ENCODE measurements at regions not wholly inside any gene's neighbourhood (a gene's known extent, or its start where the extent isn't known, plus 50 kb on each side); places are given as distances from the start of the nearest gene placed in this dataset.

DNA sequence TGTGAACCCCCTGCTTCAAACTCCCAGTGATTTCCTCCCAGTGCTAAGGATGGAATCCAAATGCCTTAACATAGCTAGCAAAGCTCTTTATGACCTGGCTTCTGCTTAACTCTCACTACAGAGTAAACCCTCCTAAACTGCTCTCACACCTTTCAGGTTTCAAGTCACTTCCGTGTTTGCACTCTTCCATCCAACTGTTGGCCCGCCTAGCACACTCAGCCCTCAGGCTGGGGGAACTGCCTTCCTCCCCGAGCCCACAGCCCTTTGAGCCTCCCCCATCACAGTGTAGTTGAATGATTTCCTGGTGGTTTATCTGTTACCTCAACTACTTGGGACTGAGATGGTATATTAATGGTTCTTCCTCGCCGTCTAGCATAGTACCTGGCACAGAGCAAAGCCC, 342.5 kb downstream of the NPIPA8 start:
- TF ChIP-seq, protein P1, sequence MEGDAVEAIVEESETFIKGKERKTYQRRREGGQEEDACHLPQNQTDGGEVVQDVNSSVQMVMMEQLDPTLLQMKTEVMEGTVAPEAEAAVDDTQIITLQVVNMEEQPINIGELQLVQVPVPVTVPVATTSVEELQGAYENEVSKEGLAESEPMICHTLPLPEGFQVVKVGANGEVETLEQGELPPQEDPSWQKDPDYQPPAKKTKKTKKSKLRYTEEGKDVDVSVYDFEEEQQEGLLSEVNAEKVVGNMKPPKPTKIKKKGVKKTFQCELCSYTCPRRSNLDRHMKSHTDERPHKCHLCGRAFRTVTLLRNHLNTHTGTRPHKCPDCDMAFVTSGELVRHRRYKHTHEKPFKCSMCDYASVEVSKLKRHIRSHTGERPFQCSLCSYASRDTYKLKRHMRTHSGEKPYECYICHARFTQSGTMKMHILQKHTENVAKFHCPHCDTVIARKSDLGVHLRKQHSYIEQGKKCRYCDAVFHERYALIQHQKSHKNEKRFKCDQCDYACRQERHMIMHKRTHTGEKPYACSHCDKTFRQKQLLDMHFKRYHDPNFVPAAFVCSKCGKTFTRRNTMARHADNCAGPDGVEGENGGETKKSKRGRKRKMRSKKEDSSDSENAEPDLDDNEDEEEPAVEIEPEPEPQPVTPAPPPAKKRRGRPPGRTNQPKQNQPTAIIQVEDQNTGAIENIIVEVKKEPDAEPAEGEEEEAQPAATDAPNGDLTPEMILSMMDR (conservative IDR thresholded peaks at IDR 0.05; ENCODE audit: low read length): no peak
- TF ChIP-seq EZH2phosphoT487 (IDR thresholded peaks at IDR 0.05; ENCODE audit: borderline replicate concordance, low read depth, low read length): no peak
